GM12878 (cell line): ENCODE measurements at regions not wholly inside any gene's neighbourhood (a gene's known extent, or its start where the extent isn't known, plus 50 kb on each side); places are given as distances from the start of the nearest gene placed in this dataset.

Source experiments
- ATAC-seq: fragments of 200-7000 bp; cut with Tn5 transposase; 3 replicates; pipeline ENCODE4 v1.9.1; 2020; ENCODE audit warnings: mild to moderate bottlenecking, moderate library complexity
- BruUV-seq: library from RNA; stranded (reverse); fragments of 400-500 nt; replicated peaks from 2 replicates; lab custom pipeline; 2021; lab: Mats Ljungman, UMichigan
- CTCF ChIA-PET: fragments of 300-600 bp; sonication (Branson Sonifier 250); formaldehyde crosslinking; extraction: SDS; loops from one replicate; lab custom pipeline; 2021; ENCODE audit warnings: inconsistent platforms; lab: Yijun Ruan, JAX
- POLR2A ChIA-PET: fragments of 350-600 bp; formaldehyde crosslinking; extraction: SDS; loops from one replicate; lab custom pipeline; 2021; ENCODE audit warnings: inconsistent platforms; lab: Charles Lee
- RAD21 ChIA-PET: fragments of 300-600 bp; sonication (Branson Sonifier 250); formaldehyde crosslinking; loops from one replicate; lab custom pipeline; 2023; ENCODE audit warnings: antibody characterized with exemption; ENCODE audit not compliant: unreplicated experiment; lab: Charles Lee
- SMC1A ChIA-PET: fragments of 300-600 bp; sonication (Branson Sonifier 250); formaldehyde crosslinking; loops from one replicate; lab custom pipeline; 2023; ENCODE audit not compliant: unreplicated experiment, uncharacterized antibody; lab: Charles Lee
- DNase-seq: peaks from one replicate; pipeline ENCODE4 v3.0.0-alpha.2; 2011; ENCODE audit warnings: low read depth, low spot score
- FAIRE-seq: peaks from 3 replicates; lab custom pipeline; 2011; peaks lifted over from hg19 to GRCh38; lab: Jason Lieb, UNC
- H2AFZ ChIP-seq: 2 replicates; pipeline ENCODE4 v1.6.0; 2011; ENCODE audit warnings: low read depth, low read length, control low read depth; ENCODE audit not compliant: control insufficient read depth
- H3K27ac ChIP-seq: 2 replicates; pipeline ENCODE4 v1.5.1; 2011; ENCODE audit warnings: control low read depth; ENCODE audit not compliant: control insufficient read depth, insufficient read depth
- H3K27me3 ChIP-seq, 2 experiments: replicated peaks in 1 of 2; 2 replicates each; pipeline versions ENCODE4 v1.6.0 to v1.6.1; 2011; ENCODE audit warnings: low read length in 1 of 2; ENCODE audit not compliant: control insufficient read depth in 2 of 2, insufficient read depth in 2 of 2
- H3K36me3 ChIP-seq, 2 experiments: 2 replicates each; pipeline ENCODE4 v1.5.1; 2011; ENCODE audit warnings: low read length in 1 of 2; ENCODE audit not compliant: control insufficient read depth in 2 of 2, insufficient read depth in 2 of 2
- H3K4me1 ChIP-seq: 2 replicates; pipeline ENCODE4 v1.6.1; 2011; ENCODE audit warnings: mild to moderate bottlenecking, low read length, moderate library complexity, mixed read lengths; ENCODE audit not compliant: control insufficient read depth, insufficient read depth
- H3K4me2 ChIP-seq: 2 replicates; pipeline ENCODE4 v1.6.0; 2011; ENCODE audit warnings: control low read depth; ENCODE audit not compliant: control insufficient read depth, insufficient read depth
- H3K4me3 ChIP-seq: fragments of 200-600 bp; sonication (generic); 2 replicates; pipeline ENCODE4 v1.5.1; 2016
- H3K79me2 ChIP-seq: 2 replicates; pipeline ENCODE4 v1.6.0; 2011; ENCODE audit warnings: low read length; ENCODE audit not compliant: control insufficient read depth, insufficient read depth
- H3K9ac ChIP-seq: 2 replicates; pipeline ENCODE4 v1.8.0; 2011; ENCODE audit warnings: low read length, control low read depth, mixed read lengths; ENCODE audit not compliant: control insufficient read depth, insufficient read depth
- H3K9me3 ChIP-seq: replicated peaks from 3 replicates; pipeline ENCODE4 v1.5.1; 2011; ENCODE audit warnings: mild to moderate bottlenecking, low read length; ENCODE audit not compliant: control insufficient read depth, insufficient read depth
- H4K20me1 ChIP-seq: 2 replicates; pipeline ENCODE4 v1.6.0; 2011; ENCODE audit not compliant: control insufficient read depth, insufficient read depth
- DPF2 ChIP-seq: fragments of 450-650 bp; IDR thresholded peaks from 2 replicates; pipeline ENCODE4 v1.6.1; 2017; ENCODE audit warnings: mild to moderate bottlenecking
- GATAD2B ChIP-seq: fragments of 450-650 bp; conservative IDR thresholded peaks from 2 replicates; pipeline ENCODE4 v1.6.1; 2017; ENCODE audit warnings: low read depth, mild to moderate bottlenecking, moderate library complexity
- NFXL1 ChIP-seq: fragments of 450-650 bp; IDR thresholded peaks from 2 replicates; pipeline ENCODE4 v1.6.1; 2017; ENCODE audit warnings: antibody characterized with exemption, mild to moderate bottlenecking, borderline replicate concordance
- NR2C2 ChIP-seq: IDR thresholded peaks from 2 replicates; pipeline ENCODE4 v1.6.1; 2011; ENCODE audit warnings: borderline replicate concordance, low read depth; ENCODE audit not compliant: control insufficient read depth, insufficient read length
- PAX8 ChIP-seq: fragments of 450-650 bp; IDR thresholded peaks from 2 replicates; pipeline ENCODE4 v1.6.1; 2017; ENCODE audit warnings: mild to moderate bottlenecking, moderate library complexity
- RAD21 ChIP-seq: IDR thresholded peaks from 2 replicates; pipeline ENCODE4 v1.6.1; 2011; ENCODE audit warnings: mild to moderate bottlenecking, low read depth, low read length, moderate library complexity; ENCODE audit not compliant: insufficient read depth
- SIX5 ChIP-seq: IDR thresholded peaks from 2 replicates; pipeline ENCODE4 v1.6.1; 2011; ENCODE audit warnings: mild to moderate bottlenecking, low read depth, low read length, moderate library complexity; ENCODE audit not compliant: severe bottlenecking
- YY1 ChIP-seq: IDR thresholded peaks from 2 replicates; pipeline ENCODE4 v1.6.1; 2011; ENCODE audit warnings: low read depth, mild to moderate bottlenecking, low read length
- ZBED1 ChIP-seq: IDR thresholded peaks from 2 replicates; pipeline ENCODE4 v1.6.1; 2016; ENCODE audit warnings: borderline replicate concordance
- WGBS: methylation state at CpG from one replicate; pipeline ENCODE4 v1.1.6; 2016; ENCODE audit warnings: low lambda C conversion rate; ENCODE audit not compliant: insufficient replicate concordance, insufficient coverage; ENCODE audit errors: missing lambda C conversion rate; 5-methylcytosine and 5-hydroxymethylcytosine counted together
- in situ Hi-C: fragments of 300-500 bp; cut with MboI; formaldehyde crosslinking; loops from 9 replicates; pipeline ENCODE4 v1.14.3; 2018; ENCODE audit warnings: mixed read lengths
- intact Hi-C: fragments of 100-400 bp; cut with micrococcal nuclease; formaldehyde crosslinking; loops from one replicate; pipeline ENCODE4 v1.14.2; 2022; ENCODE audit not compliant: unreplicated experiment
- TF ChIP-seq, protein P1 (sequence below): IDR thresholded peaks from 2 replicates; pipeline ENCODE4 v1.6.1; 2011; ENCODE audit warnings: low read depth, low read length, improper control_type of control experiment, borderline replicate concordance
- TF ChIP-seq, protein P2 (sequence below): fragments of 450-650 bp; formaldehyde crosslinking; IDR thresholded peaks from 2 replicates; pipeline ENCODE4 v1.4.0; 2020; ENCODE audit warnings: mild to moderate bottlenecking, moderate library complexity

DNA sequence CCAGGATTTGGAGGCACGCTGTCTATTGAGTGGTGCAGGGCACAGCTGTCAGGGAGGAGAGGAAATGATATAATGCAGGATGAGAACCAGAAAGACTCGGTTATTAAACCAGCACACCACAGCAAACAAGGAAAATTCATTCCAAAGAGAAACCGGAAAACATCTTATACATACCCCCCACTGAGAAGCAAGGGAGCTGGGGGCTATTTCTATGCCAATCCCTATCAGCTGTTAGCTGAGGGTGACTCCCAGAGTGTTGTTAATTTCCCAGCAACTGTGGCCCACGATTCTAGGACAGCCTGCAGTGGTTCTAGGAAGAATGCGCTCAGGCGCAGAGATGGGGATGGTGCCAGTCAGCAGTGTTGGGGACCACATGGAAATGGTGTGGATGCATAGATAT, 467.3 kb downstream of the PMP22 start:
- Histone ChIP-seq H3K4me2 (no peak overlapping the region), H3K9me3 (no peaks in the 10 kb centered on the region), H3K27ac (no peak overlapping the region), H3K9ac (no peak overlapping the region), H3K27me3 (no peaks in the 10 kb centered on the region), H3K4me1 (no peaks in the 10 kb centered on the region), H3K36me3 (no peaks in the 10 kb centered on the region), H3K4me3 (no peak overlapping the region), H4K20me1 (no peaks in the 10 kb centered on the region), H3K79me2 (no peaks in the 10 kb centered on the region), H2AFZ (no peak overlapping the region)
- ChIA-PET SMC1A (no interaction called here), CTCF (no interaction called here), POLR2A (no interaction called here), RAD21 (no interaction called here)
- TF ChIP-seq NR2C2 = no peak
- no peak for TF ChIP-seq PAX8
- TF ChIP-seq DPF2 = no peak
- TF ChIP-seq, protein P1, sequence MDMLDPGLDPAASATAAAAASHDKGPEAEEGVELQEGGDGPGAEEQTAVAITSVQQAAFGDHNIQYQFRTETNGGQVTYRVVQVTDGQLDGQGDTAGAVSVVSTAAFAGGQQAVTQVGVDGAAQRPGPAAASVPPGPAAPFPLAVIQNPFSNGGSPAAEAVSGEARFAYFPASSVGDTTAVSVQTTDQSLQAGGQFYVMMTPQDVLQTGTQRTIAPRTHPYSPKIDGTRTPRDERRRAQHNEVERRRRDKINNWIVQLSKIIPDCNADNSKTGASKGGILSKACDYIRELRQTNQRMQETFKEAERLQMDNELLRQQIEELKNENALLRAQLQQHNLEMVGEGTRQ = no peak
- no peak for TF ChIP-seq RAD21
- TF ChIP-seq SIX5 = no peak
- ATAC-seq = no peak
- WGBS = 47% methylated on average over 6 of the region's 6 CpGs
- no peak for DNase-seq
- in situ Hi-C loops = no loop called here
- FAIRE-seq = no peak
- intact Hi-C loops = no loop called here
- no TSS peak for BruUV-seq

DNA sequence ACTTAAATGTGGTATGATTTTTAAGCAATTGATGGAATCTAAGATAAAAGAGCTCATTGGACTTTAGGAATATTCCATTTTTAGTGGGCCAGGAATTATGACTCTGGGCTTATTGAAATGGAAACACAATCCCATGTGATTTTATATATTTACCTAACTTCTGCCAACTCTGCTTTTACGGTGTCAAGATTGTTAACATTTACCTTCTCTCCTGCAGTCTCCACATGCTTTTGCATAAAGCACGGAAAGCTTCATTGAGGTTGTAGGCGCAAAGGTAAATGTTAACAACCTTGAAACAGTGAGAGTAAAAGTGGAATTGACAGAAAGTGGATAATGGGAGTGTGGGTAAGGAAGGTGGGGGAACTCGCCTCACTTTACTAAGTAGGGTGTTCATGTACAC, 468.1 kb downstream of the PMP22 start:
- H3K79me2 ChIP-seq = no peaks in the 10 kb centered on the region
- no peaks in the 10 kb centered on the region for H3K27me3 ChIP-seq
- DNase-seq (no peak), ATAC-seq (no peak), FAIRE-seq (no peak)
- ChIA-PET CTCF (interaction anchor here (0.6 kb wide), 1 partner anchor 1161 kb away, joined by 3 read pairs; no protein-coding TSS in a partner anchor), SMC1A (no interaction called here), POLR2A (no interaction called here), RAD21 (no interaction called here)
- no peak overlapping the region for H3K4me3 ChIP-seq
- in situ Hi-C loops (no loop called here), intact Hi-C loops (no loop called here)
- H3K4me2 ChIP-seq = no peak overlapping the region
- H3K27ac ChIP-seq = no peak overlapping the region
- no peaks in the 10 kb centered on the region for H3K36me3 ChIP-seq
- H3K9me3 ChIP-seq = no peaks in the 10 kb centered on the region
- WGBS = 55% methylated on average over 4 of the region's 4 CpGs
- H4K20me1 ChIP-seq = no peaks in the 10 kb centered on the region
- BruUV-seq = no TSS peak
- no peaks in the 10 kb centered on the region for H3K4me1 ChIP-seq
- no peak overlapping the region for H2AFZ ChIP-seq
- no peak overlapping the region for H3K9ac ChIP-seq
- TF ChIP-seq, protein P2, sequence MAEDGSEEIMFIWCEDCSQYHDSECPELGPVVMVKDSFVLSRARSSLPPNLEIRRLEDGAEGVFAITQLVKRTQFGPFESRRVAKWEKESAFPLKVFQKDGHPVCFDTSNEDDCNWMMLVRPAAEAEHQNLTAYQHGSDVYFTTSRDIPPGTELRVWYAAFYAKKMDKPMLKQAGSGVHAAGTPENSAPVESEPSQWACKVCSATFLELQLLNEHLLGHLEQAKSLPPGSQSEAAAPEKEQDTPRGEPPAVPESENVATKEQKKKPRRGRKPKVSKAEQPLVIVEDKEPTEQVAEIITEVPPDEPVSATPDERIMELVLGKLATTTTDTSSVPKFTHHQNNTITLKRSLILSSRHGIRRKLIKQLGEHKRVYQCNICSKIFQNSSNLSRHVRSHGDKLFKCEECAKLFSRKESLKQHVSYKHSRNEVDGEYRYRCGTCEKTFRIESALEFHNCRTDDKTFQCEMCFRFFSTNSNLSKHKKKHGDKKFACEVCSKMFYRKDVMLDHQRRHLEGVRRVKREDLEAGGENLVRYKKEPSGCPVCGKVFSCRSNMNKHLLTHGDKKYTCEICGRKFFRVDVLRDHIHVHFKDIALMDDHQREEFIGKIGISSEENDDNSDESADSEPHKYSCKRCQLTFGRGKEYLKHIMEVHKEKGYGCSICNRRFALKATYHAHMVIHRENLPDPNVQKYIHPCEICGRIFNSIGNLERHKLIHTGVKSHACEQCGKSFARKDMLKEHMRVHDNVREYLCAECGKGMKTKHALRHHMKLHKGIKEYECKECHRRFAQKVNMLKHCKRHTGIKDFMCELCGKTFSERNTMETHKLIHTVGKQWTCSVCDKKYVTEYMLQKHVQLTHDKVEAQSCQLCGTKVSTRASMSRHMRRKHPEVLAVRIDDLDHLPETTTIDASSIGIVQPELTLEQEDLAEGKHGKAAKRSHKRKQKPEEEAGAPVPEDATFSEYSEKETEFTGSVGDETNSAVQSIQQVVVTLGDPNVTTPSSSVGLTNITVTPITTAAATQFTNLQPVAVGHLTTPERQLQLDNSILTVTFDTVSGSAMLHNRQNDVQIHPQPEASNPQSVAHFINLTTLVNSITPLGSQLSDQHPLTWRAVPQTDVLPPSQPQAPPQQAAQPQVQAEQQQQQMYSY (CRISPR knock-in tag) = no peak
- TF ChIP-seq NFXL1 (no peak), GATAD2B (no peak), YY1 (no peak), ZBED1 (no peak)
